Activated naive CD8-positive, alpha-beta T cell treated with anti-CD3 and anti-CD28 coated beads for 36 hours (primary cell): ENCODE measurements at regions not wholly inside any gene's neighbourhood (a gene's known extent, or its start where the extent isn't known, plus 50 kb on each side); places are given as distances from the start of the nearest gene placed in this dataset.

Experiments used
- DNase-seq: peaks from one replicate; pipeline ENCODE4 v3.0.0; 2021
- H3K27ac Mint-ChIP-seq: one replicate; pipeline ENCODE4 v1.8.0; 2022; ENCODE audit warnings: mild to moderate bottlenecking, moderate library complexity, mixed read lengths
- H3K27me3 Mint-ChIP-seq: one replicate; pipeline ENCODE4 v1.8.0; 2022; ENCODE audit warnings: mild to moderate bottlenecking, mixed read lengths
- H3K36me3 Mint-ChIP-seq: one replicate; pipeline ENCODE4 v1.8.0; 2021; ENCODE audit warnings: mild to moderate bottlenecking, mixed read lengths
- H3K4me1 Mint-ChIP-seq: one replicate; pipeline ENCODE4 v1.8.0; 2021; ENCODE audit warnings: mixed read lengths
- H3K4me3 Mint-ChIP-seq: one replicate; pipeline ENCODE4 v1.8.0; 2022; ENCODE audit warnings: mild to moderate bottlenecking, moderate library complexity, mixed read lengths
- H3K9me3 Mint-ChIP-seq: one replicate; pipeline ENCODE4 v1.8.0; 2022; ENCODE audit warnings: mixed read lengths

DNA sequence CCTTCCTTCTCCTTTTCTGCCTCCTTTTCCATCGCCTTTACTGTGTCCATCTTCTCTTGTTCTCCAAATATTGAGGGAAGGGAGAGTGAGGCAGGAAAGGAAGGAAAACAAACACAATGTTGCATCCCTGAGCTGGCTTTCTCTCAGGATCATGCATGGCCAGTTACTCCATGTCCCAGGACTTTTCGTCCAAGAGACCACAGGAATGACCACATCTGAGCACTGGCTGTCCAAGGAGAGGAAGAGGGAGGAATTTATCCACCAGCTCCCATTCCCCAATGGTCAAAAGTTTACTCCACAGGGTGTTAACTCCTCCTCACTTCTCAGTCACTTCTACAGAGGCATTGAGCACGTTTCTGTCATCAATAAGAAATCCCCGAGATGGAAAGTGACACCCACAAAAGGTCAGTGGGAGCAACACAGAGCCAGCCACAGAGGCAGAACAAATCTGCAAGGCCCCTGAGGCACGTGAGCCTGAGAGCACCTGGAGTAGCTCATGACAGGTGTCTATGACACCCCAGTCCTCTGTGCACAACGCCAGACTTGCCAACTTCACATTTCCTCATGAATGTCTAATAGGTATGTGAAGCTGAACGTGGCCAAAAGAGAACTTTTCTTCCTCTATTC lies 177.3 kb upstream of the NUDT4 start:
- Mint-ChIP-seq H3K9me3 (no peaks in the 10 kb centered on the region), H3K4me1 (peaks cover 4% of the 10 kb centered on the region), H3K4me3 (no peak overlapping the region)

DNA sequence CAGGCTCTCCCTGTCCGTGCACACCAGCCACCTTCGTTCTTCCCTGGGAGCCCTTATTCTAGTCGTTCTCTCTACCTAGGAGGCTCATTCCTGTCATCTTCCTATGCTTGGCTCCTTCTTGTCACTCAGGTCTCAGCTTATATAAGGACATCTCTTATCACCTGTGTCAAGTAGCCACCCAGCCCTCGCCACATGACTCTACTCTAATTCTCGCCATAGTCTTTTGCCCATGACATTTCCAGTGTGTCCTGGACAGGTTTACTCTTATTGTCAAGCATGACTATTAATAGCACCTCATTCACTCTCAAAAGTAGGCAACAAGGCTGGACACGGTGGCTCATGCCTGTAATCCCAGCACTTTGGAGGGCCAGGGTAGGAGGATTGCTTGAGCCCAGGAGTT lies 175.7 kb upstream of the NUDT4 start:
- Mint-ChIP-seq H3K27me3 (no peaks in the 10 kb centered on the region), H3K36me3 (no peaks in the 10 kb centered on the region), H3K4me1 (peaks cover 4% of the 10 kb centered on the region), H3K4me3 (no peak overlapping the region), H3K9me3 (no peaks in the 10 kb centered on the region), H3K27ac (no peak overlapping the region)
- DNase-seq, result no peak

More for the DNA sequence above, 177.3 kb upstream of the NUDT4 start:
- H3K36me3 Mint-ChIP-seq, result no peaks in the 10 kb centered on the region
- DNase-seq, result no peak
- H3K27ac Mint-ChIP-seq, result no peak overlapping the region
- H3K27me3 Mint-ChIP-seq, result no peaks in the 10 kb centered on the region

- Mint-ChIP-seq H3K27me3 (no peaks in the 10 kb centered on the region), H3K4me3 (no peak overlapping the region), H3K36me3 (no peaks in the 10 kb centered on the region), H3K4me1 (peaks cover 4% of the 10 kb centered on the region), H3K27ac (no peak overlapping the region), H3K9me3 (no peaks in the 10 kb centered on the region)
- no peak for DNase-seq
Measured at GRCh38 chr12:93202688-93203087, 175.0 kb upstream of the NUDT4 start.

DNA sequence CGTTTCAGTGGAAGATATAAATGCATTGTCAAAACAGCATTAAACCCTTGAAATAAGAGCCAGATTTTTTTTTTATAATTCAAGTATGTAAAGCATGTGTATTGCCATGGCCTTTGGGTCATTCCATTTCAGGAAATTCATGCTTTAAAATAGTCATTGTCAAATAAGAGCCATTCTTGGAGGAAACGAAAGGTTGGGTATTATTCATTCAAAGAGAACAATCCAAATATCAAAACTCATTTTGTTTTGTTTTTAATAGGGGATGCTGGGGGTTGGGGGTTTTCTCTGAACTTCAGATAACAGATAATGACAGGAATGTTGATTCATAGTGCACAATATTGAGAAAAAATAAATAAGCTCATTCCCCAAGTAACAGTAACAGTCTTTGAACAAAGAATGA lies 174.4 kb upstream of the NUDT4 start:
- DNase-seq, result no peak
- H3K9me3 Mint-ChIP-seq, result no peaks in the 10 kb centered on the region
- H3K4me3 Mint-ChIP-seq, result no peak overlapping the region
- no peak overlapping the region for H3K27ac Mint-ChIP-seq
- no peaks in the 10 kb centered on the region for H3K27me3 Mint-ChIP-seq
- no peaks in the 10 kb centered on the region for H3K36me3 Mint-ChIP-seq
- H3K4me1 Mint-ChIP-seq, result peaks cover 4% of the 10 kb centered on the region

- H3K27me3 Mint-ChIP-seq, result no peaks in the 10 kb centered on the region
- no peak for DNase-seq
- H3K9me3 Mint-ChIP-seq, result no peaks in the 10 kb centered on the region
- no peak overlapping the region for H3K27ac Mint-ChIP-seq
- H3K36me3 Mint-ChIP-seq, result no peaks in the 10 kb centered on the region
- H3K4me1 Mint-ChIP-seq, result peaks cover 4% of the 10 kb centered on the region
- H3K4me3 Mint-ChIP-seq, result no peak overlapping the region
Measured at GRCh38 chr12:93204896-93205295, 172.8 kb upstream of the NUDT4 start.

DNA sequence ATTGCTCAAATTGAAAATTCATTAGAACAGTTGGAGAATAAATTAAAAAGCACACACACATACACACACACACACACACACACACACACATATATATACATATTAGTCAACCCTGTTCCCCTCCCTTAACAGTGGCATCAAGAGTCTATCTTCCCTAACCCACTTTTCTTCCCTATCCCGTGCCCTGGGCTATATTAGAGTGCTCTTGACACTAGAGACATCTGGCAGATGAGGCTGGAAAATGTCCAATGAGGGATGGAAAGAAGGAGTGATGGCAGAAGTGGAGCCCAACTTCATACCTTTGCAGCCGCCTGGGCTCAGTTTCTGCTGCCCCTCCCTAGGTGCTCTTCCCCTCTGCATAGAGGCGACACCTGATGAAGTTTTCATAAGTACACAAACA lies 172.4 kb upstream of the NUDT4 start:
- Mint-ChIP-seq H3K36me3 (no peaks in the 10 kb centered on the region), H3K4me3 (no peak overlapping the region), H3K9me3 (no peaks in the 10 kb centered on the region), H3K27ac (no peak overlapping the region), H3K27me3 (no peaks in the 10 kb centered on the region), H3K4me1 (peaks cover 2% of the 10 kb centered on the region)
- DNase-seq, result no peak

DNA sequence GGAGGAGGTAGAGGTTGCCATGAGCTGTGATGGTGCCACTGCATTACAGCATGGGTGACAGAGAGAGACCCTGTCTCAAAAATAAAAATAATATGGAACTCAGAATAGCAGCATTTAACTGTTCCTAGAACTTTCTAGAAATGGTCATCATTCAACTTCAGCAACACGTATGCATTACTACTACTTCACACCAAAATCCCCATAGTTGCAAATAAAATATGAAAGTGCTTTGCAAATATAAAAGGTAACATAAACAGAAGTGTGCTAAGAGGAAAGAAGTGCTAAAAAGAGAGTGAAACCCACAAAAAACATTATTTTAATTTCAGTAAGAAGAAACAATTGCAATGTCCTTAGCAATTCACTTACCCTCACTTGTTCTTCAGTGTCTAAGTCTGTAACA lies 169.7 kb upstream of the NUDT4 start:
- no peaks in the 10 kb centered on the region for H3K36me3 Mint-ChIP-seq
- no peak overlapping the region for H3K4me3 Mint-ChIP-seq
- H3K9me3 Mint-ChIP-seq, result no peaks in the 10 kb centered on the region
- no peaks in the 10 kb centered on the region for H3K27me3 Mint-ChIP-seq
- DNase-seq, result no peak
- H3K4me1 Mint-ChIP-seq, result no peaks in the 10 kb centered on the region
- H3K27ac Mint-ChIP-seq, result no peak overlapping the region

DNA sequence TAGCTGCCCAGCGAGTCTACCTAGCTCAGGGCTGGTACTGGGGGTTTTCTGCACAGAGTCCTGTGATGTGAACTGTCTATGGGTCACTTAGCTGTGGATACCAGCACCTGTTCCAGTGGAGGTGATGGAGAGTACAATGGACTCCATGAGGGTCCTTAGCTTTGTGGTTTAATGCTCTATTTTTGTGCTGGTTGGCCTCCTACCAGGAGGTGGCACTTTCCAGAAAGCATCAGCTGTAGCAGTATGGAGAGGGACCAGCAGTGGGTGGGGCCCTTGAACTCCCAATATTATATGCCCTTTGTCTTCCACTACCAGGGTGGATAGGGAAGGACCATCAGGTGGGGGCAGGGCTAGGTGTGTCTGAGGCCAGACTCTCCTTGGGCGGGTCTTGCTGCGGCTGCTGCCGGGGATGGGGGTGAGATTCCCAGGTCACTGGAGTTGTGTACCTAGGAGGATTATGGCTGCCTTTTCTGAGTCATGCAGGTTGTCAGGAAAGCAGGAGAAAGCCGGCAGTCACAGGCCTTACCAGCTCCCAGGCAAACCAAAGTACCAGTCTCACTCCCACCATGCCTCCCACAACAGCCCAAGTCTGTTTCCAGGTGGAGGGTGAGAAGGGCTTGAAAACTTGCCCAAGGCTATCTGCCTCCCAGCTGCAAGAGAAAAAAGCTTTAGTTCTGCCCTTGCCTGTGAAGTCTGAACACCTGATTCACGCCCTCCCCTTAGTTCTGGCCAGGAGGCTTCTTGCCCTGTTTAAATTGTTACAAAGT lies 163.0 kb upstream of the NUDT4 start:
- DNase-seq, result no peak
- Mint-ChIP-seq H3K27me3 (no peaks in the 10 kb centered on the region), H3K36me3 (no peaks in the 10 kb centered on the region)

GRCh38 chr12:93215290-93215678 lies 162.4 kb upstream of the NUDT4 start:
- Mint-ChIP-seq H3K4me3 (no peak overlapping the region), H3K27ac (no peak overlapping the region), H3K36me3 (no peaks in the 10 kb centered on the region), H3K4me1 (no peaks in the 10 kb centered on the region), H3K27me3 (no peaks in the 10 kb centered on the region), H3K9me3 (peaks cover 3% of the 10 kb centered on the region)
- DNase-seq, result no peak

More for the DNA sequence above, 163.0 kb upstream of the NUDT4 start:
- no peak overlapping the region for H3K4me3 Mint-ChIP-seq
- no peaks in the 10 kb centered on the region for H3K4me1 Mint-ChIP-seq
- H3K9me3 Mint-ChIP-seq, result peaks cover 3% of the 10 kb centered on the region
- H3K27ac Mint-ChIP-seq, result no peak overlapping the region

DNA sequence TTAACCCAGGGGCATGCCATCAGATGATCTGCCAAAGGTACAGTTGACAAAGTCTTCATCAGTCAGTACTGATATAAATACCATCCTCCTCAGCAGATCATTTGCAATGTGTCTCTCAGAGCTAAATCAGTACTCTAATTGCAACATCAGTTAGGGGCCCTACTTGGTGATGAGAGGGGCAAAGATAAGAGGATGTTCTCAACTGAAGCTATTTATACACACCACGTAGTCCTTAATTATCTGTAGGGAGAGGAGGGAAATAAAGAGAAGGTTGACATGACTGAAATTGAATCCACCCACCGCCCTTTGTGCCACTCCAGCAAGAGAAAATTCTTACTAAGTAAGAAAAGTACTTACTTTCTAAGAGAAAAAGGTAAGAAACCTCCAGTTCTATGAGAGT lies 157.8 kb upstream of the NUDT4 start:
- peaks cover 9% of the 10 kb centered on the region for H3K9me3 Mint-ChIP-seq
- H3K27me3 Mint-ChIP-seq, result no peaks in the 10 kb centered on the region
- H3K36me3 Mint-ChIP-seq, result no peaks in the 10 kb centered on the region

DNA sequence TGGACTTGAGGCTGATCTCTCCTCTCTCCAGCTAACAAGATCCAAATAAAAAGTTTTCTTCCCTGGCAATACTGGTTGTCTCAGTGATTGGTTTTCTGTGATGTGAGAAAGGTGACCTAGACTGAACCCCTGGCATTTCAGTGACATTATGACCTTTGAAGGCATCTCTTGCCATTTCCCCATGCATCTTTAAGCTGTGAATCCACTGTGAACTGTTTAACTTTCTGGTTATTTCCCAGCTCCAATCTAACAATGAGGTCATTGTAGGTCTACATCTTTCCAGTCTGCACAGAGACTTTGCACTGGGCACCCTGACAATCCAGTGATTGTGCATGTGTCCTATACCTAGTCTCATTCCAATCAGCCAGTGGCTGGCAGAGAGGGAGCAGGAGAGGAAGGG lies 155.9 kb upstream of the NUDT4 start:
- H3K27ac Mint-ChIP-seq, result no peak overlapping the region
- no peaks in the 10 kb centered on the region for H3K36me3 Mint-ChIP-seq
- H3K4me3 Mint-ChIP-seq, result no peak overlapping the region
- H3K4me1 Mint-ChIP-seq, result peaks cover 6% of the 10 kb centered on the region
- no peak for DNase-seq
- peaks cover 7% of the 10 kb centered on the region for H3K9me3 Mint-ChIP-seq
- no peaks in the 10 kb centered on the region for H3K27me3 Mint-ChIP-seq

More for the DNA sequence above, 157.8 kb upstream of the NUDT4 start:
- Mint-ChIP-seq H3K4me3 (no peak overlapping the region), H3K27ac (no peak overlapping the region), H3K4me1 (peaks cover 3% of the 10 kb centered on the region)
- no peak for DNase-seq

DNA sequence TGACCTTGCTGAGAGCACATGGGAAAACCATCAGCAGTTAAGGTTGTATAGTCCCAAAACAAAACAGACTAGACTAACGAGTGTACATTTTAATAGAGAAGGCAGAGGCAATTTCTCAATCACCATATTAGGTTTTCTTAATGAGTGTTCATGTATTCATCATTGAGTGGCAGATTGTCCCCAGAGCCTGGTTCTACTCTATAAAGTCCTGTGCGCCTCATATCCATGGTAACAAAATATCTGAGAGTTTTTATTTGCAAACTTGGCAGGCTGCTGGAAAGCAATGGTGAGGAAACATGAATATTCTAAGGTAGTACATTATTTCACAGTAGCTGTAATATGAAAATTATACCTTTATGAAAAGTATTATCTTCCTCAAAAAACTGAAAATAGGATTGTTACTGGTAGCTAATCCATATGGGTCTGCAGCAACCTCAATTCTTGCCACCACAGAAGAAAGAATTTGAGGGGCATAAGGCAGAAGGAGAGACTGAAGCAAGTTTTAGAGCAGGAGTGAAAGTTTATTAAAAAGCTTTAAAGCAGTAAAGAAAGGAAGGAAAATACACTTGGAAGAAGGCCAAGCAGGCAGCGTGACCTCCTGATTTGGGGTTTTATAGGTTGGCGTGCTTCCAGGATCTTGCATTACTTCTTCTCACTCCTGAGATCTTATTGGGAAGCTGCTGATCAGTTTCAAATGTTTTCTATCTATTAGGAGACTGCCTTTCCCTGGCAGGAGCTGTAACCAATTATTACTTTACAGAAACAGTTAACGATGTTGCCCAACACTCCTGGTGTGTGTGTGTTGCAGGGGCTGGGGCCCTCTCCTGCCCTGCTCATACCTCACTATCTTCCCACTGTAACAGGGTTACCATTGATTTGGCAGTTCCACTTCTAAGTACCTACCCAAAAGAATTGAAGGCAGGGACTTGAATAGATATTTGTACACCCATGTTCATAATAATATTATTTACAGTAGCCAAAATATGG lies 154.0 kb upstream of the NUDT4 start:
- H3K9me3 Mint-ChIP-seq, result peaks cover 9% of the 10 kb centered on the region
- H3K27ac Mint-ChIP-seq, result no peak overlapping the region
- DNase-seq, result no peak
- no peaks in the 10 kb centered on the region for H3K36me3 Mint-ChIP-seq
- H3K4me1 Mint-ChIP-seq, result peaks cover 6% of the 10 kb centered on the region
- no peak overlapping the region for H3K4me3 Mint-ChIP-seq
- H3K27me3 Mint-ChIP-seq, result no peaks in the 10 kb centered on the region

GRCh38 chr12:93225094-93225493 lies 152.6 kb upstream of the NUDT4 start:
- Mint-ChIP-seq H3K4me1 (peaks cover 6% of the 10 kb centered on the region), H3K27me3 (no peaks in the 10 kb centered on the region), H3K27ac (no peak overlapping the region), H3K4me3 (no peak overlapping the region), H3K36me3 (no peaks in the 10 kb centered on the region), H3K9me3 (peaks cover 12% of the 10 kb centered on the region)
- no peak for DNase-seq

DNA sequence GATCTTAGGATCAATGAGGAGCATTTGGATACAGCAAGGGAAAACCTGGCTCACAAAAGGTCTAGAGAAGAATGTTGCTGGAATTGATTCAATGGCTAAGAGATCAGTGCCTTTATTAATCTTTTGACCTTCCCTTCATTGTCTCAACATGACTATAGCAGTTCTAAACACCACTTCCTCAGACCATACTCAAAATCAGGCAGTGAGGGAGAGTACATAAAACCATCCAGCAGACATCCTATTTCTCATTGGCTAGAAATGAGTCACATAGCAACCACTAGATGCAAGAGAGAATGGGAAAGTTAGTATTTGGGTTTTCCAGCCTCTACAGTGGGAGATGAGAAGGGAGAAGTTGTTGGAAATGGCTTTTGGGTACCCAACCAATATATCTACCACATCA lies 151.4 kb upstream of the NUDT4 start:
- DNase-seq, result no peak
- H3K36me3 Mint-ChIP-seq, result no peaks in the 10 kb centered on the region
- no peaks in the 10 kb centered on the region for H3K27me3 Mint-ChIP-seq
- no peak overlapping the region for H3K4me3 Mint-ChIP-seq
- peaks cover 6% of the 10 kb centered on the region for H3K4me1 Mint-ChIP-seq
- peaks cover 11% of the 10 kb centered on the region for H3K9me3 Mint-ChIP-seq
- no peak overlapping the region for H3K27ac Mint-ChIP-seq
